HG02973 (cell line): ENCODE measurements at regions not wholly inside any gene's neighbourhood (a gene's known extent, or its start where the extent isn't known, plus 50 kb on each side); places are given as distances from the start of the nearest gene placed in this dataset.
"Not testable (repeated sequence)": the region's sequence is repeated elsewhere in the genome, so short reads cannot be mapped to it uniquely, and the experiment has no call there.

Experiments
- ATAC-seq: cut with Tn5 transposase; IDR thresholded peaks from one replicate; pipeline ENCODE4 v1.9.1; 2021; ENCODE audit warnings: moderate library complexity; ENCODE audit not compliant: unreplicated experiment

GRCh38 chr9:85792057-85792456, 50.3 kb upstream of the AGTPBP1 start:
- not testable (repeated sequence) for ATAC-seq

GRCh38 chr9:85802978-85803695, 61.4 kb upstream of the AGTPBP1 start:
- ATAC-seq, result not testable (repeated sequence)

- ATAC-seq, result not testable (repeated sequence)
Measured at GRCh38 chr9:85804847-85805133, 63.0 kb upstream of the AGTPBP1 start.

- peak; percentile 74 for ATAC-seq
Measured at GRCh38 chr9:85805134-85806005, 63.6 kb upstream of the AGTPBP1 start.

GRCh38 chr9:85808329-85808728, 66.6 kb upstream of the AGTPBP1 start:
- ATAC-seq, result not testable (repeated sequence)

GRCh38 chr9:85813388-85813787, 71.6 kb upstream of the AGTPBP1 start:
- ATAC-seq, result not testable (repeated sequence)

GRCh38 chr9:85814800-85815199, 73.0 kb upstream of the AGTPBP1 start:
- ATAC-seq, result not testable (repeated sequence)

GRCh38 chr9:85818971-85819370, 77.2 kb upstream of the AGTPBP1 start:
- not testable (repeated sequence) for ATAC-seq

GRCh38 chr9:85820598-85820997, 78.8 kb upstream of the AGTPBP1 start:
- ATAC-seq, result not testable (repeated sequence)

GRCh38 chr9:85824949-85825348, 83.2 kb upstream of the AGTPBP1 start:
- not testable (repeated sequence) for ATAC-seq

- ATAC-seq, result not testable (repeated sequence)
Measured at GRCh38 chr9:85834591-85834990, 92.8 kb upstream of the AGTPBP1 start.

GRCh38 chr9:85843949-85844348, 97.0 kb upstream of the NAA35 start:
- not testable (repeated sequence) for ATAC-seq

GRCh38 chr9:85847782-85848181, 93.2 kb upstream of the NAA35 start:
- ATAC-seq, result not testable (repeated sequence)

GRCh38 chr9:85858056-85858750, 82.7 kb upstream of the NAA35 start:
- no peak for ATAC-seq

GRCh38 chr9:85859765-85860164, 81.2 kb upstream of the NAA35 start:
- no peak for ATAC-seq

GRCh38 chr9:85861882-85862281, 79.1 kb upstream of the NAA35 start:
- ATAC-seq, result not testable (repeated sequence)

- no peak for ATAC-seq
Measured at GRCh38 chr9:85863875-85864274, 77.1 kb upstream of the NAA35 start.

GRCh38 chr9:85871008-85871407, 69.9 kb upstream of the NAA35 start:
- ATAC-seq, result no peak

- not testable (repeated sequence) for ATAC-seq
Measured at GRCh38 chr9:85871683-85872082, 69.3 kb upstream of the NAA35 start.

- no peak for ATAC-seq
Measured at GRCh38 chr9:85872463-85872862, 68.5 kb upstream of the NAA35 start.

- ATAC-seq, result no peak
Measured at GRCh38 chr9:85876628-85877027, 64.3 kb upstream of the NAA35 start.
